Breast epithelium (tissue), 3 donors: ENCODE measurements at regions not wholly inside any gene's neighbourhood (a gene's known extent, or its start where the extent isn't known, plus 50 kb on each side); places are given as distances from the start of the nearest gene placed in this dataset.

Experiments
- CTCF ChIP-seq, 3 donors: fragments of 450-650 bp; IDR thresholded peaks; one replicate each; pipeline ENCODE4 v1.5.1; 2016 to 2017; ENCODE audit warnings: antibody characterized with exemption in 3 of 3, mild to moderate bottlenecking in 3 of 3, moderate library complexity in 3 of 3
- POLR2A ChIP-seq: fragments of 450-650 bp; IDR thresholded peaks from one replicate; pipeline ENCODE4 v1.6.1; 2016; ENCODE audit warnings: antibody characterized with exemption, mild to moderate bottlenecking, moderate library complexity

GRCh38 chr6:44685213-44685612, 297.7 kb downstream of the CDC5L start:
- no peak for TF ChIP-seq CTCF (IDR thresholded peaks at IDR 0.05)
- TF ChIP-seq POLR2A = no peak
